Fibroblast of peridontal ligament (primary cell): ENCODE measurements at regions not wholly inside any gene's neighbourhood (a gene's known extent, or its start where the extent isn't known, plus 50 kb on each side); places are given as distances from the start of the nearest gene placed in this dataset.

Experiments
- DNase-seq: peaks from one replicate; pipeline ENCODE4 v3.0.0-alpha.2; 2010; ENCODE audit errors: extremely low read depth

GRCh38 chr4:26806331-26806730, 54.3 kb upstream of the STIM2 start:
- no peak for DNase-seq

DNA sequence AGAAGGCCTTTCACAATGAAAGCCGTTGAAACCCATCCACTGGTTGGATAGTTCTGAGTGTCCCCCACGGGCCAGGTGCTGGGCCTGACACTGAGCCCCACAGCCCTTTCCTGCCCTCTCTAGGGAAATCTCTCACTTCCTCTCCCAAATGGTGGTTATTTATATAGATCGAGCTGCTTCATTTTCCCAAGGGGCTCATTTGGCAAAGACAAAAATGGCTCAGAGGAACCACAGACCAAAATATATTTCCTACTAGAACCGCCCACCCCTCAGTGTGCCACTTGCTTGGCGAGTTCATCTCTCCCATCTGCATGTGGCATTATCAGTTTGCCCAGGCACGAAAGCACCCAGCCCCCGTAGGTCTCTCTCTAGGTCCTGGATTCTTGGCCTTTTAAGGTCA, 53.3 kb upstream of the STIM2 start:
- DNase-seq = peak; percentile 9

- no peak for DNase-seq
These were observed 50.8 kb upstream of the STIM2 start for GRCh38 chr4:26809811-26810210.
